ENCODE measurements at regions not wholly inside any gene's neighbourhood (a gene's known extent, or its start where the extent isn't known, plus 50 kb on each side); places are given as distances from the start of the nearest gene placed in this dataset.
"Not testable (repeated sequence)": the region's sequence is repeated elsewhere in the genome, so short reads cannot be mapped to it uniquely, and the experiment has no call there.

GRCh38 chrX:889966-890651 lies 259.5 kb downstream of the SHOX start:
- no peak overlapping the region for H3K4me3 Mint-ChIP-seq
- no peak for TF ChIP-seq CTCF (IDR thresholded peaks at IDR 0.05; ENCODE audit: unreplicated experiment)
- peaks cover 6% of the 10 kb centered on the region for H3K27me3 Mint-ChIP-seq (ENCODE audit: low read depth)
- no peak for DNase-seq (ENCODE audit: low spot score in 2 of 2, unreplicated experiment in 2 of 2)
- H3K27ac Mint-ChIP-seq = no peak overlapping the region
- no peaks in the 10 kb centered on the region for H3K4me1 Mint-ChIP-seq
- no peaks in the 10 kb centered on the region for H3K36me3 Mint-ChIP-seq
- peaks cover 34% of the 10 kb centered on the region for H3K9me3 Mint-ChIP-seq

GRCh38 chrX:887724-888123 lies 257.1 kb downstream of the SHOX start:
- not testable (repeated sequence) for H3K36me3 Mint-ChIP-seq; H3K4me3 Mint-ChIP-seq; H3K27ac Mint-ChIP-seq; H3K4me1 Mint-ChIP-seq; DNase-seq (ENCODE audit: low spot score in 2 of 2, unreplicated experiment in 2 of 2)
- H3K9me3 Mint-ChIP-seq = peaks cover 18% of the 10 kb centered on the region
- peaks cover 20% of the 10 kb centered on the region for H3K27me3 Mint-ChIP-seq (ENCODE audit: low read depth)

- Mint-ChIP-seq H3K36me3 (no peaks in the 10 kb centered on the region), H3K9me3 (peaks cover 4% of the 10 kb centered on the region), H3K4me1 (no peaks in the 10 kb centered on the region), H3K27me3 (ENCODE audit: low read depth) (peaks cover 27% of the 10 kb centered on the region), H3K4me3 (no peak overlapping the region), H3K27ac (no peak overlapping the region)
- no peak for TF ChIP-seq CTCF (IDR thresholded peaks at IDR 0.05; ENCODE audit: unreplicated experiment)
- no peak for DNase-seq (ENCODE audit: low spot score in 2 of 2, unreplicated experiment in 2 of 2)
Observed at GRCh38 chrX:883588-883987, 253.0 kb downstream of the SHOX start.

- not testable (repeated sequence) for DNase-seq (ENCODE audit: low spot score in 2 of 2, unreplicated experiment in 2 of 2); H3K27ac Mint-ChIP-seq; H3K36me3 Mint-ChIP-seq; H3K4me1 Mint-ChIP-seq; H3K4me3 Mint-ChIP-seq; H3K9me3 Mint-ChIP-seq
- peaks cover 20% of the 10 kb centered on the region for H3K27me3 Mint-ChIP-seq (ENCODE audit: low read depth)
Observed at GRCh38 chrX:879756-880698, 249.4 kb downstream of the SHOX start.

GRCh38 chrX:874061-874460 lies 243.5 kb downstream of the SHOX start:
- no peak for TF ChIP-seq CTCF (IDR thresholded peaks at IDR 0.05; ENCODE audit: unreplicated experiment)
- peaks cover 12% of the 10 kb centered on the region for H3K9me3 Mint-ChIP-seq
- no peak overlapping the region for H3K27ac Mint-ChIP-seq

GRCh38 chrX:873016-873415 lies 242.4 kb downstream of the SHOX start:
- Mint-ChIP-seq H3K4me3 (no peak overlapping the region), H3K27ac (no peak overlapping the region), H3K4me1 (no peaks in the 10 kb centered on the region), H3K27me3 (ENCODE audit: low read depth) (peaks cover 10% of the 10 kb centered on the region), H3K9me3 (peaks cover 12% of the 10 kb centered on the region), H3K36me3 (no peaks in the 10 kb centered on the region)
- no peak for TF ChIP-seq CTCF (IDR thresholded peaks at IDR 0.05; ENCODE audit: unreplicated experiment)
- no peak for DNase-seq (ENCODE audit: low spot score in 2 of 2, unreplicated experiment in 2 of 2)

More at GRCh38 chrX:874061-874460, 243.5 kb downstream of the SHOX start:
- no peaks in the 10 kb centered on the region for H3K36me3 Mint-ChIP-seq
- peaks cover 3% of the 10 kb centered on the region for H3K27me3 Mint-ChIP-seq (ENCODE audit: low read depth)
- no peak overlapping the region for H3K4me3 Mint-ChIP-seq
- H3K4me1 Mint-ChIP-seq = no peaks in the 10 kb centered on the region
- no peak for DNase-seq (ENCODE audit: low spot score in 2 of 2, unreplicated experiment in 2 of 2)
